SK-N-MC (cell line): ENCODE measurements at regions not wholly inside any gene's neighbourhood (a gene's known extent, or its start where the extent isn't known, plus 50 kb on each side); places are given as distances from the start of the nearest gene placed in this dataset.

Experiments
- EZH2 ChIP-seq: fragments of 200-600 bp; sonication (generic); IDR thresholded peaks from one replicate; pipeline ENCODE4 v1.6.1; 2017; ENCODE audit warnings: antibody characterized with exemption
- FOXP2 ChIP-seq: optimal IDR thresholded peaks from 2 replicates; pipeline ENCODE3; 2011; ENCODE audit warnings: mild to moderate bottlenecking, moderate library complexity; ENCODE audit not compliant: insufficient read depth; ENCODE audit errors: extremely low read length, control extremely low read depth
- POLR2AphosphoS5 ChIP-seq: IDR thresholded peaks from 2 replicates; pipeline ENCODE4 v1.6.1; 2012; ENCODE audit warnings: mild to moderate bottlenecking, low read depth, low read length, borderline replicate concordance

DNA sequence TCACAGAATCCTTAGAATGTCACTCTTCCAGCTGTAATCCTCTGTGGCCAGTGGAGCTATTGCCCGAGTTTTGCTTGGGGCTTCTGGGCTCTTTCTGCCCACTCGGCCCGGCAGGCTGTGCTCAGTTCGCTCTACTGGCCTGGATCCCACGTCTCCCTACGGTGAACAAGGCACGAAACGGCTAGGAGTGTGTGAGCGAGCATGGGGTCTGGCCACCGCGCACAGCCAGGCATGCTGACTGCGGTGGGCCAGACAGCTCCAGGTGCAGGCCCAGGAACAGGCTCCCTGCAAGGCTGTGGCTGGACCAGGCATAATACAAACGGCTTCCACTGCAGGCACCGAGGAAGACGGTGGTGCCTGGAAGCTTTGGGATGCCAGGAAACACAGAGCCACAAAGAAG, 2035.5 kb upstream of the ACO1 start:
- TF ChIP-seq EZH2 (no peak), POLR2AphosphoS5 (no peak), FOXP2 (no peak)
